Brain microvascular endothelial cell (primary cell): ENCODE measurements at regions not wholly inside any gene's neighbourhood (a gene's known extent, or its start where the extent isn't known, plus 50 kb on each side); places are given as distances from the start of the nearest gene placed in this dataset.

Experiments used
- DNase-seq: peaks from one replicate; pipeline ENCODE4 v3.0.0-alpha.2; 2020
- H3K27ac ChIP-seq: fragments of 250-450 bp; sonication (Bioruptor Pico); 2 replicates; pipeline ENCODE4 v1.5.1; 2020; ENCODE audit warnings: mild to moderate bottlenecking, moderate library complexity
- H3K27me3 ChIP-seq: fragments of 250-450 bp; sonication (Bioruptor Pico); replicated peaks from 2 replicates; pipeline ENCODE4 v1.5.1; 2020; ENCODE audit warnings: mild to moderate bottlenecking
- H3K36me3 ChIP-seq: fragments of 250-450 bp; sonication (Bioruptor Pico); replicated peaks from 2 replicates; pipeline ENCODE4 v1.5.1; 2020; ENCODE audit warnings: mild to moderate bottlenecking
- H3K4me3 ChIP-seq: 2 replicates; pipeline ENCODE4 v1.5.1; 2011; ENCODE audit warnings: low read depth, mild to moderate bottlenecking, control low read depth, low read length, moderate library complexity
- CTCF ChIP-seq: IDR thresholded peaks from 2 replicates; pipeline ENCODE4 v1.5.1; 2011; ENCODE audit warnings: low read depth, mild to moderate bottlenecking, moderate library complexity, low read length, control low read depth, inconsistent platforms; ENCODE audit errors: missing control alignments
- in situ Hi-C: cut with HindIII; loops from 2 replicates; pipeline ENCODE4 v1.10.0; 2017; ENCODE audit warnings: low sequenced_read_pairs, low pct_ligation_motif_present

DNA sequence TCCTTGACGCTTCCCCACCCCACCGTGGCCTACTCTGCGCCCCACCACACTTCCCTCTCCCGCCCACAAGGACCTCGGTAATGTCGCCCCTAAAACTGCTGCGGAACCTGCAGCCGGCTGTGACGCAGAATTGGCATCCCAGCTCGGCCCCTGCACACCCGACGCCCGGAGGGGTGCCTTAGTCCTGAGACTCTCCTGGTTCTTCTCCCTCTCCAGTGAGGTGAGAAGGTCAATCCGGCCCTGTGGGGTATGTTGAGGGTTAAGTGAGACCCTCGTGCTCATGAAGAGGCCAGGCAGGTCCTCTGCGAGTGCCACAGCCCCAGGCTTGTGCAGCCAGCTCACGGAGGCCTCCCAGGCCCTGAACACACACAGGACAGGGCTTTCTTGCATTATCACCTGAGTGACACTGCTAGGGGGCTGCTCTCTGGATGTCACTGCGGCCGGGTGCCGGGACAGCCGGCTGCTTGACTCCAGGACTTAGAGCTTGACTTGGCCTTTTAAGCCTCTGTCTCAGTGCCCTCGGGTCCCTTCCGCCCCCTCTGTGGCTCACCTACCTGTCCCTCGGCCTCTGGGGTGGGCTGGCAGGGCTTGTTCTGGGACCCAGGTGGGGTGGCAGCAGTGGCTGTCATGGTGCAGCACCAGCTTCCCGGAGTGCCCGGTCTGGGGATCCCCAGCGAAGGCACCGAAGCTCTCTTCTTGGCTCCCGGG lies 106.9 kb upstream of the C14orf180 start:
- no peak for DNase-seq
- Histone ChIP-seq H3K27me3 (no peaks in the 10 kb centered on the region), H3K36me3 (no peaks in the 10 kb centered on the region), H3K27ac (no peak overlapping the region), H3K4me3 (no peak overlapping the region)
- in situ Hi-C loops, result no loop called here
- TF ChIP-seq CTCF, result no peak

DNA sequence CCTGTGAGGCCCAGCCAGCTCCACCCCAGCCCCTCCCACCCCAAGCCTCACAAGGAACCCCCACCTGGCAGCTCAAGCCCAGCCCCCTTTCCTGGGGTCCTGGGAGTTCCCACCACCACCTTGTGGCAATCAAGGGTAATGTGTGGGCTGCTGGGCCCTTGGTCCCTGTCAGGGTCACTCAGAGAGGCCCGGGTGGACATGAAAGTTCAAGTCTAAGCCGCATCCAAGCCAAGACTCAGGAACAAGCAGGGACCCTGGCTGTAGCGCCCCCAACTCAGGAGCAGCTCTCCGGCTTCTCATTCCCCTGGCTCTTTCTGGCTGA lies 106.4 kb upstream of the C14orf180 start:
- in situ Hi-C loops, result no loop called here
- H3K27me3 ChIP-seq, result no peaks in the 10 kb centered on the region

DNA sequence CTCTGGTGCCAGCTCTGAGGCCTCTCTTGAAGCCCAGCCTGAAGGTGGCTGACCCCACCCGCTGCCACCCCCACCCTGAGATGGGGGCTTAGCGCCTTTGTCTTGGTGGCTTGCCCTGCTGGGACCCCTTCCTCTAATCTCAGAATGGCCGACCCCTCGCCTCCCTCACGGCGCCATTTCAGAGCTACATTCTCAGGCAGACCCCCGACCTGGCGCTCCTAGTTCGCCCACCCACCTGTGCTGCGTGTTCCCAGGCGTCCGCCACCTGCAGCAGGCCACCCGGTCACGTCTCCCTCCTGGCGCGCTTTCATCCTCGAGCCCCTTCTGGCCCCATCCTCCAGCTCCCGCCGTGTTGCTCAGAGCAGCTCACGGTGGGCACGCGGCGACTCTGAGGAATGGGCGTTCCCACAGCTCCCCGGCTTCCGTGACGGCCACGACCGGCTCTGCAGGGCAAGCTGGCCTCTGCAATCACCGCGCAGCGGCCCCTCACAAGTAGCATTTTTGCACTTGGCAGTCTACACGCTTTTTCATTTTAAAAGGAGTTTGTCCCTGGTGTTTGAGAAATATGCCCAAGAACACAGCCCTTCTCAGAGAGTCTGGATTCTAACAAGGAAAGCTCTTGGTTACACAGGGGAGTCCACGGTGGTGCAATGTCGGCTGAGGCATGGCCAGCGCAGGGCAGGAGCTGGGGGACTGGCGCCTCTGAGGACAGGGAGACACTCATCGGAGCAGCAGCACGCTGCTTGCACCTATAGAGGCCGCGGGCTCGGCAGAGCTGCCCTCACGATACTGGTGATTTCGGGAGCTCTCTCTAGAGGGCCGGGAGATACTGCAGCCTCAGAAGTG lies 105.7 kb upstream of the C14orf180 start:
- no peak overlapping the region for H3K27ac ChIP-seq
- no peak overlapping the region for H3K4me3 ChIP-seq
- H3K27me3 ChIP-seq, result no peaks in the 10 kb centered on the region
- in situ Hi-C loops, result no loop called here
- no peak for TF ChIP-seq CTCF
- H3K36me3 ChIP-seq, result no peaks in the 10 kb centered on the region
- no peak for DNase-seq

More for the DNA sequence above, 106.4 kb upstream of the C14orf180 start:
- DNase-seq, result no peak
- H3K4me3 ChIP-seq, result no peak overlapping the region
- H3K27ac ChIP-seq, result no peak overlapping the region
- TF ChIP-seq CTCF, result no peak
- H3K36me3 ChIP-seq, result no peaks in the 10 kb centered on the region

DNA sequence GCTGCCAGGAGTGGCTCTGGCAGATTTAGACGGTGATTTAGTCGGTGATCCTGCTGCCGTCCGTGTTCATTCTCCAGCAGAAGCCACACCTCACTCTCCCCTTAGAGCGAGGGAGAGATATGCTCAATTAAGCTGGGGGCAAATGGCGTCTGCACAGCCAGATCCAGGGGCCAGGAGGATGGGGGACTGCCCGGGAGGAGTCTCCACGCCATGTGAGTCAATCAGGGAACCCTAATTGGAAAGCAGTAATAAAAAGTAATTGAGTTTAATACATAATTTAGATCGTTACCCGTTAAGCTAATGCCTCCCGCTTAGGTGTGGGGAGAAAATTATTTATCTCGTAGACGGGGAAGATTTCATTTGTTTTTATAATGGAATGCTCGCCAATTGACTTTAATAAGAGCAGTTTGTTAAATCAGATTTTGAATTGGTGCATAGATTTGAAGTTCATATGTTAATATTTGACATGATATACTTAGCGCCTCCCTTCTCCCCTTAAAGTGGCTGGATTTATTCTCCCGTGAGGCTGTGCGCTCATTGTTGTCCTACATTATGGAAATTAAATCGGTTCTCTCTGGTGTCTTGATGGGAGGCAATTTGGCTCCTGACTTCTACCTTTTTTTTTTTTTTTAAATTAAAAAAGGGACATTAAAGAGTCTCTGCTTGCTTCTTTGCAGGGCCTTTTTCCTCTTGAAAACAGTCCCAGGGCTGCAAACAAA lies 104.9 kb upstream of the C14orf180 start:
- H3K36me3 ChIP-seq, result no peaks in the 10 kb centered on the region
- no peak for DNase-seq
- no peak for TF ChIP-seq CTCF
- no peaks in the 10 kb centered on the region for H3K27me3 ChIP-seq
- H3K4me3 ChIP-seq, result no peak overlapping the region
- H3K27ac ChIP-seq, result no peak overlapping the region
- in situ Hi-C loops, result no loop called here

DNA sequence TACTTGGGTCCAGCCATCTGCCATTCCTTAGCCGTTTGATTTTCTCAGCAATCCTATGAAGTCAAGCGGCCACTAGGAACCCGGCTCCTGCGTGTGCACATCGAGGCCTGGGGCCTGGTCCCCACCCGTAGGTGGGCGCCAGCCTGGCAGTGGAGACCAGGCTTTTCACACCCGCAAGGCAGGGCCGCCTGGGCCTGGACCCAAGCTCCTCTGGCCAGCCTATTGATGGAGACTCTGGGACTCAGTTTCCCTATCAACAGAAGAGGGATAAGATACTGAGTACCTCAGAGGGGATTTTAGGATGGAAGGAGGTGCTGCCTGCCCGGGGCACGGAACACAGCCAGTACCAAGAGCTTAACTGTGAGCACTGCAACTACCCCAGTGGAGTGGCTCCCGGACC lies 104.3 kb upstream of the C14orf180 start:
- DNase-seq, result no peak
- in situ Hi-C loops, result no loop called here
- no peak for TF ChIP-seq CTCF

More for the DNA sequence above, 104.3 kb upstream of the C14orf180 start:
- no peak overlapping the region for H3K27ac ChIP-seq
- H3K27me3 ChIP-seq, result no peaks in the 10 kb centered on the region
- no peak overlapping the region for H3K4me3 ChIP-seq
- H3K36me3 ChIP-seq, result no peaks in the 10 kb centered on the region
